Skeletal muscle cell (primary cell): ENCODE measurements at regions not wholly inside any gene's neighbourhood (a gene's known extent, or its start where the extent isn't known, plus 50 kb on each side); places are given as distances from the start of the nearest gene placed in this dataset.
"Not testable (repeated sequence)": the region's sequence is repeated elsewhere in the genome, so short reads cannot be mapped to it uniquely, and the experiment has no call there.

Experiments used
- DNase-seq: peaks from one replicate; pipeline ENCODE4 v3.0.0-alpha.2; 2010; ENCODE audit warnings: low read depth
- H3K4me3 ChIP-seq: 2 replicates; pipeline ENCODE4 v1.5.1; 2011; ENCODE audit warnings: low read depth, mild to moderate bottlenecking, control low read depth, low read length, moderate library complexity

GRCh38 chr17:27365329-27365945 is 71.5 kb downstream of the WSB1 start:
- not testable (repeated sequence) for H3K4me3 ChIP-seq, DNase-seq

- DNase-seq: no peak
- H3K4me3 ChIP-seq: no peak overlapping the region
These were observed 72.5 kb downstream of the WSB1 start for GRCh38 chr17:27366437-27366836.

GRCh38 chr17:27367121-27367981 is 73.4 kb downstream of the WSB1 start:
- H3K4me3 ChIP-seq: no peak overlapping the region
- no peak for DNase-seq

GRCh38 chr17:27368151-27368795 is 74.4 kb downstream of the WSB1 start:
- H3K4me3 ChIP-seq: no peak overlapping the region
- no peak for DNase-seq

- DNase-seq: no peak
- no peak overlapping the region for H3K4me3 ChIP-seq
These were observed 75.1 kb downstream of the WSB1 start for GRCh38 chr17:27368980-27369379.

- no peak overlapping the region for H3K4me3 ChIP-seq
These were observed 76.9 kb downstream of the WSB1 start for GRCh38 chr17:27370776-27371175.

GRCh38 chr17:27373695-27374094 is 79.8 kb downstream of the WSB1 start:
- H3K4me3 ChIP-seq, DNase-seq: not testable (repeated sequence)

More at GRCh38 chr17:27370776-27371175, 76.9 kb downstream of the WSB1 start:
- no peak for DNase-seq

GRCh38 chr17:27376637-27377547 is 79.4 kb upstream of the KSR1 start:
- DNase-seq: no peak
- no peak overlapping the region for H3K4me3 ChIP-seq

GRCh38 chr17:27378482-27379175 is 77.6 kb upstream of the KSR1 start:
- no peak overlapping the region for H3K4me3 ChIP-seq
- DNase-seq: no peak

- peak overlapping the region; percentile 10 for H3K4me3 ChIP-seq
- DNase-seq: no peak
These were observed 76.2 kb upstream of the KSR1 start for GRCh38 chr17:27379888-27380533.

- peak overlapping the region; percentile 10 for H3K4me3 ChIP-seq
- DNase-seq: no peak
These were observed 75.7 kb upstream of the KSR1 start for GRCh38 chr17:27380551-27380950.

GRCh38 chr17:27381007-27381501 is 75.2 kb upstream of the KSR1 start:
- H3K4me3 ChIP-seq: no peak overlapping the region
- DNase-seq: no peak

- DNase-seq: no peak
- H3K4me3 ChIP-seq: no peak overlapping the region
These were observed 74.2 kb upstream of the KSR1 start for GRCh38 chr17:27382025-27382424.

- no peak overlapping the region for H3K4me3 ChIP-seq
- DNase-seq: peak; percentile 89
These were observed 72.0 kb upstream of the KSR1 start for GRCh38 chr17:27384261-27384701.

GRCh38 chr17:27384726-27385125 is 71.5 kb upstream of the KSR1 start:
- no peak overlapping the region for H3K4me3 ChIP-seq
- no peak for DNase-seq

- no peak overlapping the region for H3K4me3 ChIP-seq
- no peak for DNase-seq
These were observed 70.6 kb upstream of the KSR1 start for GRCh38 chr17:27385626-27386025.

- DNase-seq: no peak
- H3K4me3 ChIP-seq: no peak overlapping the region
These were observed 69.8 kb upstream of the KSR1 start for GRCh38 chr17:27386206-27387075.
